Stimulated activated effector memory CD8-positive, alpha-beta T cell treated with anti-CD3 and anti-CD28 coated beads, Interleukin-12 subunit alpha, Interleukin-12 subunit beta, amount 100 ng/mL, for 72 hours (primary cell): ENCODE measurements at regions not wholly inside any gene's neighbourhood (a gene's known extent, or its start where the extent isn't known, plus 50 kb on each side); places are given as distances from the start of the nearest gene placed in this dataset.
"Not testable (repeated sequence)": the region's sequence is repeated elsewhere in the genome, so short reads cannot be mapped to it uniquely, and the experiment has no call there.

Source experiments
- ATAC-seq: fragments of 150-1000 bp; cut with Tn5 transposase; 2 replicates; pipeline ENCODE4 v1.10.0; 2021
- DNase-seq, 2 donors: peaks; one replicate each; pipeline ENCODE4 v3.0.0; 2021 to 2022; ENCODE audit warnings: low spot score in 2 of 2
- H3K27ac Mint-ChIP-seq: one replicate; pipeline ENCODE4 v1.8.0; 2022; ENCODE audit warnings: mild to moderate bottlenecking, mixed read lengths
- H3K36me3 Mint-ChIP-seq: one replicate; pipeline ENCODE4 v1.8.0; 2022; ENCODE audit warnings: mild to moderate bottlenecking, mixed read lengths
- H3K4me1 Mint-ChIP-seq: one replicate; pipeline ENCODE4 v1.8.0; 2022; ENCODE audit warnings: mixed read lengths
- H3K4me3 Mint-ChIP-seq: one replicate; pipeline ENCODE4 v1.8.0; 2022; ENCODE audit warnings: mild to moderate bottlenecking, mixed read lengths
- H3K9me3 Mint-ChIP-seq: one replicate; pipeline ENCODE4 v1.8.0; 2022; ENCODE audit warnings: mixed read lengths

GRCh38 chr4:49229713-49230112, 243.6 kb downstream of the CWH43 start:
- H3K27ac Mint-ChIP-seq, H3K9me3 Mint-ChIP-seq, H3K4me3 Mint-ChIP-seq: not testable (repeated sequence)

GRCh38 chr4:49233346-49233745, 247.3 kb downstream of the CWH43 start:
- not testable (repeated sequence) for H3K36me3 Mint-ChIP-seq, H3K9me3 Mint-ChIP-seq, ATAC-seq, DNase-seq, H3K4me3 Mint-ChIP-seq, H3K4me1 Mint-ChIP-seq, H3K27ac Mint-ChIP-seq

More at GRCh38 chr4:49229713-49230112, 243.6 kb downstream of the CWH43 start:
- not testable (repeated sequence) for DNase-seq, ATAC-seq, H3K36me3 Mint-ChIP-seq, H3K4me1 Mint-ChIP-seq

- not testable (repeated sequence) for H3K4me1 Mint-ChIP-seq, H3K9me3 Mint-ChIP-seq, H3K4me3 Mint-ChIP-seq, DNase-seq, H3K36me3 Mint-ChIP-seq, ATAC-seq, H3K27ac Mint-ChIP-seq
These were observed 247.7 kb downstream of the CWH43 start for GRCh38 chr4:49233749-49234148.

- H3K36me3 Mint-ChIP-seq, H3K9me3 Mint-ChIP-seq, DNase-seq, H3K4me3 Mint-ChIP-seq, ATAC-seq, H3K27ac Mint-ChIP-seq, H3K4me1 Mint-ChIP-seq: not testable (repeated sequence)
These were observed 248.3 kb downstream of the CWH43 start for GRCh38 chr4:49234382-49234781.

GRCh38 chr4:49235413-49236160, 249.5 kb downstream of the CWH43 start:
- not testable (repeated sequence) for H3K4me1 Mint-ChIP-seq, DNase-seq, H3K4me3 Mint-ChIP-seq, ATAC-seq, H3K27ac Mint-ChIP-seq, H3K36me3 Mint-ChIP-seq, H3K9me3 Mint-ChIP-seq

- not testable (repeated sequence) for H3K36me3 Mint-ChIP-seq, H3K4me3 Mint-ChIP-seq, H3K4me1 Mint-ChIP-seq, DNase-seq, H3K9me3 Mint-ChIP-seq, ATAC-seq, H3K27ac Mint-ChIP-seq
These were observed 250.4 kb downstream of the CWH43 start for GRCh38 chr4:49236474-49236873.

- ATAC-seq, H3K27ac Mint-ChIP-seq, H3K9me3 Mint-ChIP-seq: not testable (repeated sequence)
These were observed 255.2 kb downstream of the CWH43 start for GRCh38 chr4:49241295-49241694.

GRCh38 chr4:49262786-49263185, 276.7 kb downstream of the CWH43 start:
- DNase-seq, H3K36me3 Mint-ChIP-seq, H3K27ac Mint-ChIP-seq, ATAC-seq, H3K9me3 Mint-ChIP-seq, H3K4me1 Mint-ChIP-seq, H3K4me3 Mint-ChIP-seq: not testable (repeated sequence)

More at GRCh38 chr4:49241295-49241694, 255.2 kb downstream of the CWH43 start:
- not testable (repeated sequence) for H3K4me1 Mint-ChIP-seq, DNase-seq, H3K36me3 Mint-ChIP-seq, H3K4me3 Mint-ChIP-seq

- DNase-seq, H3K4me1 Mint-ChIP-seq, H3K9me3 Mint-ChIP-seq, ATAC-seq, H3K27ac Mint-ChIP-seq, H3K36me3 Mint-ChIP-seq, H3K4me3 Mint-ChIP-seq: not testable (repeated sequence)
These were observed 284.4 kb downstream of the CWH43 start for GRCh38 chr4:49270435-49270834.

GRCh38 chr4:49270912-49271311, 284.8 kb downstream of the CWH43 start:
- H3K9me3 Mint-ChIP-seq, H3K4me1 Mint-ChIP-seq, H3K36me3 Mint-ChIP-seq, ATAC-seq, DNase-seq, H3K27ac Mint-ChIP-seq, H3K4me3 Mint-ChIP-seq: not testable (repeated sequence)

- not testable (repeated sequence) for DNase-seq, H3K36me3 Mint-ChIP-seq, H3K27ac Mint-ChIP-seq, H3K9me3 Mint-ChIP-seq, H3K4me1 Mint-ChIP-seq, ATAC-seq, H3K4me3 Mint-ChIP-seq
These were observed 299.8 kb downstream of the CWH43 start for GRCh38 chr4:49285905-49286304.

- not testable (repeated sequence) for H3K27ac Mint-ChIP-seq, H3K36me3 Mint-ChIP-seq, ATAC-seq, H3K4me1 Mint-ChIP-seq, DNase-seq, H3K9me3 Mint-ChIP-seq, H3K4me3 Mint-ChIP-seq
These were observed 301.1 kb downstream of the CWH43 start for GRCh38 chr4:49286926-49287745.

GRCh38 chr4:49287893-49288292, 301.8 kb downstream of the CWH43 start:
- DNase-seq, H3K9me3 Mint-ChIP-seq, H3K4me3 Mint-ChIP-seq, ATAC-seq, H3K36me3 Mint-ChIP-seq, H3K4me1 Mint-ChIP-seq, H3K27ac Mint-ChIP-seq: not testable (repeated sequence)

- not testable (repeated sequence) for H3K9me3 Mint-ChIP-seq, DNase-seq, H3K27ac Mint-ChIP-seq, H3K4me3 Mint-ChIP-seq, H3K36me3 Mint-ChIP-seq, ATAC-seq, H3K4me1 Mint-ChIP-seq
These were observed 302.7 kb downstream of the CWH43 start for GRCh38 chr4:49288796-49289195.

- not testable (repeated sequence) for DNase-seq, H3K27ac Mint-ChIP-seq, H3K36me3 Mint-ChIP-seq, H3K4me1 Mint-ChIP-seq, H3K4me3 Mint-ChIP-seq, ATAC-seq
- H3K9me3 Mint-ChIP-seq, result peaks cover 11% of the 10 kb centered on the region
These were observed 328.7 kb downstream of the CWH43 start for GRCh38 chr4:49314815-49315214.
